ENCODE measurements at regions not wholly inside any gene's neighbourhood (a gene's known extent, or its start where the extent isn't known, plus 50 kb on each side); places are given as distances from the start of the nearest gene placed in this dataset.

GRCh38 chr11:119844808-119845207 is 115.8 kb upstream of the NECTIN1 start:
- no peak overlapping the region for H3K4me2 ChIP-seq (ENCODE audit: low read length)
- H3K27me3 ChIP-seq (ENCODE audit: insufficient read depth, low read depth, low read length) = no peaks in the 10 kb centered on the region
- peaks cover 4% of the 10 kb centered on the region for H3K9me3 ChIP-seq (ENCODE audit: low read length)
- H4K20me1 ChIP-seq (ENCODE audit: insufficient read depth) = no peaks in the 10 kb centered on the region
- no peaks in the 10 kb centered on the region for H3K9me2 ChIP-seq (ENCODE audit: insufficient read depth, low read length)
- no peak overlapping the region for H3K27ac ChIP-seq (ENCODE audit: low read length)
- no peaks in the 10 kb centered on the region for H3F3A ChIP-seq (ENCODE audit: insufficient read depth, low read length, poor library complexity, severe bottlenecking)
- H3K79me2 ChIP-seq (replicated peaks; ENCODE audit: insufficient read depth, low read length) = no peaks in the 10 kb centered on the region
- H2AFZ ChIP-seq (ENCODE audit: low read depth, low read length) = no peak overlapping the region
- H3K4me3 ChIP-seq (ENCODE audit: low read length) = no peak overlapping the region
- no peak overlapping the region for H3K9ac ChIP-seq (ENCODE audit: low read length)
- TF ChIP-seq TAF1 (IDR thresholded peaks at IDR 0.05; ENCODE audit: low read depth) (no peak), EZH2 (IDR thresholded peaks at IDR 0.05; ENCODE audit: borderline replicate concordance, insufficient read depth, low read length, poor library complexity, severe bottlenecking) (no peak), REST (IDR thresholded peaks at IDR 0.05; ENCODE audit: borderline replicate concordance) (no peak), SMC3 (conservative IDR thresholded peaks at IDR 0.05; ENCODE audit: poor library complexity) (no peak), RAD21 (conservative IDR thresholded peaks at IDR 0.05) (no peak), POLR2AphosphoS5 (IDR thresholded peaks at IDR 0.05) (no peak), MXI1 (conservative IDR thresholded peaks at IDR 0.05; ENCODE audit: poor library complexity, severe bottlenecking) (no peak), CTCF (IDR thresholded peaks at IDR 0.05; ENCODE audit: poor library complexity, severe bottlenecking) (no peak), EP300 (conservative IDR thresholded peaks at IDR 0.05; ENCODE audit: poor library complexity, severe bottlenecking) (no peak)
- H3K36me3 ChIP-seq (ENCODE audit: insufficient read depth, low read length) = no peaks in the 10 kb centered on the region

- no peaks in the 10 kb centered on the region for H4K20me1 ChIP-seq (ENCODE audit: insufficient read depth)
- no peaks in the 10 kb centered on the region for H3K27me3 ChIP-seq (ENCODE audit: insufficient read depth, low read depth, low read length)
- TF ChIP-seq EZH2 (IDR thresholded peaks at IDR 0.05; ENCODE audit: borderline replicate concordance, insufficient read depth, low read length, poor library complexity, severe bottlenecking) = no peak
- no peak for TF ChIP-seq REST (IDR thresholded peaks at IDR 0.05; ENCODE audit: borderline replicate concordance)
- no peak for TF ChIP-seq POLR2AphosphoS5 (IDR thresholded peaks at IDR 0.05)
- no peak for TF ChIP-seq CTCF (IDR thresholded peaks at IDR 0.05; ENCODE audit: poor library complexity, severe bottlenecking)
- no peak for TF ChIP-seq MXI1 (conservative IDR thresholded peaks at IDR 0.05; ENCODE audit: poor library complexity, severe bottlenecking)
- H3K9me2 ChIP-seq (ENCODE audit: insufficient read depth, low read length) = no peaks in the 10 kb centered on the region
- H3K4me2 ChIP-seq (ENCODE audit: low read length) = no peak overlapping the region
- no peaks in the 10 kb centered on the region for H3K79me2 ChIP-seq (replicated peaks; ENCODE audit: insufficient read depth, low read length)
- H2AFZ ChIP-seq (ENCODE audit: low read depth, low read length) = no peak overlapping the region
- peaks cover 4% of the 10 kb centered on the region for H3K9me3 ChIP-seq (ENCODE audit: low read length)
- no peaks in the 10 kb centered on the region for H3F3A ChIP-seq (ENCODE audit: insufficient read depth, low read length, poor library complexity, severe bottlenecking)
- H3K4me3 ChIP-seq (ENCODE audit: low read length) = no peak overlapping the region
- H3K27ac ChIP-seq (ENCODE audit: low read length) = no peak overlapping the region
- no peaks in the 10 kb centered on the region for H3K36me3 ChIP-seq (ENCODE audit: insufficient read depth, low read length)
- no peak overlapping the region for H3K9ac ChIP-seq (ENCODE audit: low read length)
Observed at GRCh38 chr11:119843877-119844276, 114.9 kb upstream of the NECTIN1 start.
